WTC11 (cell line): ENCODE measurements at regions not wholly inside any gene's neighbourhood (a gene's known extent, or its start where the extent isn't known, plus 50 kb on each side); places are given as distances from the start of the nearest gene placed in this dataset.

ENCODE experiments used
- CREM ChIP-seq: sonication (generic); formaldehyde crosslinking; IDR thresholded peaks from 2 replicates; pipeline ENCODE4 v1.8.1; 2022; ENCODE audit warnings: mild to moderate bottlenecking, missing genetic modification reagents, moderate library complexity
- TF ChIP-seq, protein P1 (sequence below): sonication (generic); formaldehyde crosslinking; IDR thresholded peaks from 2 replicates; pipeline ENCODE4 v1.8.1; 2023; ENCODE audit warnings: mild to moderate bottlenecking, missing genetic modification reagents

DNA sequence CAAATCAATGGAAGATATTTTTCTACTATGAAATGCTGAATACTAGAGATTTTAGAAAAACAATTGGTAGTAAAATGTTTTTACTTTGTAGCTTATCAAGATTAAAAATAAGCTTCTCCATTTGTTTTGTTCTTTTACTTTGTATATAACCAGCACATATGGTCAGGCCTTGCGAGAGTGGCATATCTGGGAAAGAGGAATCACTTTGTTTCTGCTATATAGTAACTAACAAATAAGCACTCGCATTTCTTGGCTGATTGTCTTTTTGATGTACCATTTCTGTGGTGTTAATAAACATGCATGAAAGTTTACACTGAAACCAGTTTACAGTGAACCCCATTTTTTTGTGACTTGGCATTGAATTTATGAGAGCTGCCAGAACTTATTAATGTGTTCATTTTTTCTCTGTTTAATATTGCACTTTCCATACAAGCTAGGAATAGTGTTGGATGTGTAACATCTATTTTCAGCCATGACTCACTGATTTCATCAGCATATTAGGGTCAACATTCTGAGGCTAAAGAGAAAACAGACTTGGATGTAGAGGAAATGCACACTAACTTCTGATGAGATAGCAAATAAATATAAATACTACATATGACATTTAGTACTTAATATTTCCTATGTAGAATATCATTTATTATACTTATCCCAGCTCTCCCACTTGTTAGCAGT is 635.5 kb downstream of the KCNH5 start:
- TF ChIP-seq, protein P1, sequence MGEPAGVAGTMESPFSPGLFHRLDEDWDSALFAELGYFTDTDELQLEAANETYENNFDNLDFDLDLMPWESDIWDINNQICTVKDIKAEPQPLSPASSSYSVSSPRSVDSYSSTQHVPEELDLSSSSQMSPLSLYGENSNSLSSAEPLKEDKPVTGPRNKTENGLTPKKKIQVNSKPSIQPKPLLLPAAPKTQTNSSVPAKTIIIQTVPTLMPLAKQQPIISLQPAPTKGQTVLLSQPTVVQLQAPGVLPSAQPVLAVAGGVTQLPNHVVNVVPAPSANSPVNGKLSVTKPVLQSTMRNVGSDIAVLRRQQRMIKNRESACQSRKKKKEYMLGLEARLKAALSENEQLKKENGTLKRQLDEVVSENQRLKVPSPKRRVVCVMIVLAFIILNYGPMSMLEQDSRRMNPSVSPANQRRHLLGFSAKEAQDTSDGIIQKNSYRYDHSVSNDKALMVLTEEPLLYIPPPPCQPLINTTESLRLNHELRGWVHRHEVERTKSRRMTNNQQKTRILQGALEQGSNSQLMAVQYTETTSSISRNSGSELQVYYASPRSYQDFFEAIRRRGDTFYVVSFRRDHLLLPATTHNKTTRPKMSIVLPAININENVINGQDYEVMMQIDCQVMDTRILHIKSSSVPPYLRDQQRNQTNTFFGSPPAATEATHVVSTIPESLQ (CRISPR knock-in tag) = no peak
- no peak for TF ChIP-seq CREM (CRISPR knock-in tag)
